Nucleus accumbens (tissue), 56 donors: ENCODE measurements at regions not wholly inside any gene's neighbourhood (a gene's known extent, or its start where the extent isn't known, plus 50 kb on each side); places are given as distances from the start of the nearest gene placed in this dataset.

Source experiments
- DNase-seq, 56 donors: peaks; one replicate each; lab custom pipeline; 2025; lab: John Stamatoyannopoulos, UW

DNA sequence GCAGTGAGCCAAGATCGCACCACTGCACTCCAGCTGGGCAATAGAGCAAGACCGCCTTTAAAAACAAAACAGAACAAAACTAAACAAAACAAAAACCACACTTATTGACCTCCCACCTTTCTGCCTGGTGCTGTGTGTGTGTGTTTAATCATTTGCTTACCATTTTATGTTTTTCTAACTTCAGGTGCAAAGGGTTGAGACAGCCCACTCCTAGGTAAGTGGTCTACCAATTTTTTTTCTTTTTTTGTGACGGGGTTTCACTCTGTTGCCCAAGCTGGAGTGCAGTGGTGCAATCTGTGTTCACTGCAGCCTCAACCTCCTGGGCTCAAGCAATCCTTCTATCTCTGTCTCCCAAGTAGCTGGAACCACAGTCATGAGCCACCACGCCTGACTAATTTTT lies 65.8 kb downstream of the SALL1 start:
- DNase-seq: no peak

GRCh38 chr16:51084074-51084928 lies 66.8 kb downstream of the SALL1 start:
- no peak for DNase-seq

GRCh38 chr16:51072591-51072990 lies 78.5 kb downstream of the SALL1 start:
- DNase-seq: no peak

DNA sequence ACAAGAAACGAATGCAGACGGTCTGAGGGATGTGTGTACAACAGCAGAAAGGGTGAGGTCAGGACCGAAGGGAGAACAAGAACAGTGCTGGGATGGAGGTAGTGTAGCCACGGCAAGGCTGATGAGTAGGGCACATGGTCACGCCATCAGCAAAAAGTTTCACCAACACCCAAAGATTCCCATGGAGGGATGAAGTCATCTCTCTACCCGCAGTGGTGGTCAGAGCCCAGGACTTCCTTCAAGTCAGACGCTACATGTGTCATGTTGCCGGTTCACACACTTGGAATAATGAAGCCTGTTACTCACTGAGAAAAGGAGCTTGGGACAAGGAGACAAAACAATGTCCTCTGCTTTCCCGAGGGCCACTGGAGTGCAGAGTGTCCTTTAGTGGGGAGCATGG lies 79.7 kb downstream of the SALL1 start:
- no peak for DNase-seq

- no peak for DNase-seq
These were observed 83.7 kb downstream of the SALL1 start for GRCh38 chr16:51067352-51067751.

GRCh38 chr16:51062039-51062438 lies 89.0 kb downstream of the SALL1 start:
- DNase-seq: no peak

DNA sequence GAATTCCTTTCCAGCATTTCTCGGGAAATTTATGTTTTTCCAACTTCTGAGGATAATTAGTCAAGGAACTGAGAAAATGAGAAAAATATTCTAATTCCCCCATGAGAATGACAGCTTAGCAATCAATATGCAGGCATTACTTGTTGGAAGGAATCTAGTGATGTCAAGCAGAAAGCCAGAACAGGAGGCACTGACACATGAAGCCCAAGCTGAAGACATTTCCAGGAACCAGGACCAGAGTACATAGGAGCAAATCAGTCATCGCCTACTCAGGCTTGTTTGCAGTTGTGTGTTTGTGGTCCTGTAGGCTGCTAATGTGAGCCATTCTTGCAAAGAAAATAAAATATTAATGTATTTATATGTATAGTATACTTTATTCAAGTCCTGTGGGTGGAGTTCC lies 89.7 kb downstream of the SALL1 start:
- no peak for DNase-seq

DNA sequence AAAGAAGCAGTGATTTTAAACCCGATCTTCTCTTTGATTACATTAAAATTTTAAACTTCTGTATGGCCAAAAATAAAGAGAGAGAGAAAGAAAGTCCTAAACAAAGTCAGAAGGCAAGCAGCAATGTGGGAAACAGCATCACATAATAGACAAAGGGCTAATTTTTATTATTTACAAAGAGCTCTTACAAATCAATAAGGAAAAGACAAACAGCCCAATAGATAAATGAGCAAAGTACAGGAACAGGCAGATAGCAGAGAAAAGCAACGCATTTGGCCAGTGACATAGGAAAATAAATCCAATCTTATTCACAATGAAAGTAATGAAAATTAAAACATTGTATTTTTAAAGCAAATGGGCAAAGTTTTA lies 93.1 kb downstream of the SALL1 start:
- no peak for DNase-seq

DNA sequence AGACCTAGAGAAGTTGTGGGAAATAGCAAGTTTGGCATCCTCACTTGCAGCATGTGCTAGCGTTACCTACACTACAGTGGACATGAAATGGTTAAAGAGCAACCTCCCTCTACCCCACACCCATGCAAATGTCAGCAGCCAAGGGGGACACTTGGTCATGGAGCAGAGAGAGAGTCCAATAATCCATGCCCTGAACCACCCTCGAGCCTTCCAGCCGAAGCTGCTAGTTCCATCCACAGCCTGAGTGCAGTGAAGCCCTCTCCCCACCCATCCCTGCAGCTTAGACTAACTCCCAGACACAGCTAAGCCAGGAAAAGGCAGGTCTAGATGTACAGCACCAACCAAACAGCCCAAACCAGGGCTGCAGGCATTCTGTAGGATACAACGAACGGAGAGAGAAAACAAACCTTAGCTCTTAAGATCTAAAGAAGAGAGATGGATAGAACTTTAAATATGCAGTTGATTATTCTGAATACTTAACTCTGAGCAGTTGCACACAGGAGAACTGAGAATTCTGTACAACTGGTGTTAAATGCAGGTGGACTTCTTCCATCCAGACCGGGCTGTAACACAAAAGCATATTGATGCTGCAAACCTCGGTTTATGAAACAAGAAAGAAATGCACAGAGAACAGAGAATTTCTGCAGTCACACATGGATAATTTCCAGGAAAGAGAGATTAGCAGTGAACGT lies 93.8 kb downstream of the SALL1 start:
- peak in 6 of 56 donors; percentile 5 to 15 (median 8) for DNase-seq

DNA sequence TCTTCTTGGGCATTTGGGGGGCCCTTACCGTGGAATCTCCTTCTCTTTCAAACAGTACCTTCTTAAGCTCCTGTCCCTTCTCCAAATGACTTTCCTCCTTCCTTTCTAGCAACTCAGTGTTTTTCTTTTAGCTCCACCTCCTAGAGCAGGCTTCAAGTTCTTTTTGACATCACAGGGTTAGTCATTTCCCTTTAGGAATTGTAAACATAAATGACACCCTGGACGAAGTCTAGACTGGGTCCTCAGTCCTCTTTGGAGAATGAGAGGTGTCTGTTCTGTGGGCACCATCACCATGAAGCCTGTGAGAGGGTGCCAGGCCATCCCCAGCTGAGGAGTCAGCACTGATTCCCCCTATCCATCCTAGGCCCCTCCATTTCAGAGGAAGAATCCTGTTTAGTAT lies 94.7 kb downstream of the SALL1 start:
- no peak for DNase-seq

DNA sequence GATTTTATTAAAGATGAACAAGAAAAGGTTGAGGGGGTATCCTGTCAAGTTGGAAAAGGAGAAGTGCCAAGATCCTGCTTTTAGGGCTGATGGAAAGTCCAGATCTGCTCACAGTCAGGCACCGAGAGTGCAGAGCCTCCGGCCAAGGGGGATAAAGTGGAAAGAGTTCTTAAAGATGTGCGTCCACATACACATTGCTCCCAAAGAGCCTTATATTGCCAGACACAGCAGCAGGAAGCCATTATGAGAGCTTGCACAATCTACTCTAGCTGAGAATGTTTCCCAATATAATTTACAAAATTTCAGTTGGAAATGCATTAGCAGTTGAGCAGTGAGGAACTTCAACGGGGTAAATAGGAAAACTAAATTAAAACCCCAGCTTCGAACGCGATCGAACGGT lies 95.6 kb downstream of the SALL1 start:
- DNase-seq: no peak

DNA sequence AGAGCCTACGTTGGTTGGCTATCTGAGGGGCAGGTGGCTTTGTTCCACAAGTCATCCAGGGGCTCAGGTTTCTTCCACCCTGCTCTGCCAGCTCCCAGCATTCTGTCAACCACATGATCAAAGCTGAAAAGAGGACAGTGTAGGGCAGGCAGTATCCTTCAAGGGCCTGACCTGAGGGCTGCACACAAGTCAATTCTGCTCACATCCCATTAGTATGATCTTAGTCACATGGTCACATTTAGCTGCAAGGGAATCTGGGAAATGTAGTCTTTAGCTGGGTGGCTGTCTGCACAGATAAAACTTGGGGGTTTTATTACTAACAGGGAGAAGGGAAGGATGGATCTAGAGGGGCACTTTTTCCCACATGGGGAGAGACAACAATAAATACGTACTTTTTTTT lies 97.3 kb downstream of the SALL1 start:
- DNase-seq: no peak

GRCh38 chr16:51051671-51052070 lies 99.4 kb downstream of the SALL1 start:
- DNase-seq: no peak

DNA sequence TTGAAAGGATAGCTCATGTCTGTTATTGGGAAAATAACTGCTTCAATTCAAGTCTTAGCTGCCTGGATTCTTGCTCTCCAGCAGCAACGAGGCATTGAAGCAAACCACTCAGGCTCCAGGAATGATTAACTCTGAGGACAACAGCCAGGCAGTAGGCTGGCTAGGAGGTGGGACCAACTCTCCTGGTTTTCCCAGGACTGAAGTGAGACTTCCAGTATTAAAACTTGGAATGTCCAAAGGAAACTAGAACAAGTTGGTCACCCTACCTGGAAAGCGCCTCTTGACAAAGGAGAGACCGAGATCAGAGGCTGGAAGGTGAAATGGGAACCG lies 100.7 kb downstream of the SALL1 start:
- DNase-seq: no peak

- no peak for DNase-seq
These were observed 101.2 kb downstream of the SALL1 start for GRCh38 chr16:51049678-51050376.

DNA sequence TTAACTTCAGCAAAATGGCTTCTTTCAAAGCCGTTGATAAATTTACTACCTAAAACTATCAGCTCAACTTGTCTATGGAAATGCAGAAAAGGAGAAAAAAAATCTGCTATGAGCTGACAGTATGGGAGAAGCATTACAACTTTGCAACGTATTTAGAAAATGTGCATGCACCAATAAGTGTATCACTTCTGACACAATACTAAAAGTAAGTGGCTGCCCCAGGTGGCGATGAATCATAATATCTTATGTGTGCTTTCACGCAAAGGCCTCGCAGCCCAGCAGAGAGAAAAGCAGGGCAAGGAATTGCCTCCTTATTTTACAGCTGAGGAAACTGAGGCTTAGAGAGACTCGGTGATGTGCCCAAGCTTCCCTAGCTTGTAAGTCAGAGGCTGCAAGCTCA lies 101.8 kb downstream of the SALL1 start:
- no peak for DNase-seq

DNA sequence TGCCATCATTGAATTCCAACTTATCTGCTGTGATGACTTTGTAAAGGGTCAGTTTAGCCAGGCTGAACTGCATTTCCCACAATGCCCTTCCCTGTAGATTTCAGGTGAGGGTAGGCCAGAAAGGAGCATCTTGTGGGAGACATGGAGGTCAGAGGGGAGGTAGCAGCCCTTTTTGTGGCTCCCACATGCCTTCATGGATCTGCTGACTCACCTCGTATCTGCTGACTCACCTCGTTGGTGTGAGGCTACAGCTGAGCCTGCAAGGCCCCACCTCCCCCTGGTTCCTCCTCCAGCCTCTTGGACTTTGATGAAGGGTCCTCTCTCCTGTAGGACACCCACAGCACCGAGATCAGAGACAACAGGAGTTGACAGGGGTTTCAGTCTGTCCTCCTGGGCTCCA lies 102.5 kb downstream of the SALL1 start:
- no peak for DNase-seq

DNA sequence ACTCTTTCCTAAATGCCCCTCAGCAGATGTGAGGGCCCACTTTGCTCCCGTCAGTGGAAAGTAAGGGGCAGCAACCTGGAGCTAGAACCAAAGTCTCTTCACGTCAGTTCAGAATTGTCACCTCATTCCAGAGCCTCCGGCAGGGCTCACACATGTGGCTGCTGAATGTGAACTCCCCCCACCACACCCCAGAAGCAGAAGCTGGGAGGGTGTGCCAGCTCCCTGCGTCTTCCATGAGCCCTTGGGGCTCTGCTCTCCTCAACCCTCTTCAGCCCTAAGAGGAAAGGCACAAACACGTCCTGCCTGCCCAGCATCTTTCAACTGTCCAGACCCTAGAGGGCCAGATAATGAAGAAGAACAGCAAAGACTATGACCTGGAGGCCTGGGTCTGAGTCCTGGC lies 105.3 kb downstream of the SALL1 start:
- DNase-seq: no peak

- no peak for DNase-seq
These were observed 105.9 kb downstream of the SALL1 start for GRCh38 chr16:51045186-51045585.

DNA sequence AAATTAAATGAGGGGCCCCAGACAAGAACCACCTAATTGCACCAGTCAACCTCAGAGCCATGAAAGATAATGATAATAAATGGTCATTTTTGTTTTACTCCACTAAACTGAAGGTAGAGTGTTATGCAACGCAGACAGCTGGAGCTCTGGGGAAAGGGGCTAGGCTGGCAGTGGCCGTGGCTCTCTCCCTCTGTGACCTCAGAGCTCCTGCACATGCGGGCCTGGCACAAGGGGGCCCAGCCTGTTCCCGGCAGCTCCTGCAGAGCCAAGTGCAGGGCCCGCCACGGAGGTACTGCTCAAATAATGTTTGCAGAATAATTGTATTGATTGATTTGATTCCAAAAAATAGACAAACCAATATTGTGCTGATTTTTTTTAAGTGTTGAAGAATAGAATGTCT lies 109.5 kb downstream of the SALL1 start:
- no peak for DNase-seq

DNA sequence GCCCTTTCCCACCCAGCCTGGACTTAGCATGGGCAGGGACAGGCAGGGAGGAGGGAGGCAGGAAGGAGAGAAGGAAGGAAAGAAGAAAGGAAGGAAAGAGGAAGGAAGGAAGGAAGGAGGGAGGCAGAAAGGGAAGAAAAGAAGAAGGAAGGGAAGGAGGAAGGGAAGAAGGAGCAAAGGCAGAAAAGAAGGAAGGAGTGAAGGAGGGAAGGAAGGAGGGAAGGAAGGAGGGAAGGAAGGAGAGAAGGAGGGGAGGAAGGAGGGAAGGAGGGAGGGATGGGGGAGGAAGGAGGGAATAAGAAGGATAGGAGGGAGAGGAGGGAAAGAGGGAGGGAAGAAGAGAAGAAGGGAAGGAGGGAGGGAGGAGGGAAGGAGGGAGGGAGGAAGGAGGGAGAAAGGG lies 110.4 kb downstream of the SALL1 start:
- DNase-seq: no peak
